H9 (cell line): ENCODE measurements at regions not wholly inside any gene's neighbourhood (a gene's known extent, or its start where the extent isn't known, plus 50 kb on each side); places are given as distances from the start of the nearest gene placed in this dataset.

Experiments
- DNase-seq: peaks from one replicate; pipeline ENCODE4 v3.0.0-alpha.2; 2017
- H2AFZ ChIP-seq: one replicate; pipeline ENCODE4 v1.6.1; 2013; ENCODE audit warnings: mild to moderate bottlenecking, low read length, control low read depth, moderate library complexity
- H2AK5ac ChIP-seq: 2 replicates; pipeline ENCODE4 v1.6.1; 2013; ENCODE audit warnings: low read length, control low read depth, mixed read lengths; ENCODE audit not compliant: insufficient read length
- H2BK120ac ChIP-seq: one replicate; pipeline ENCODE4 v1.6.1; 2013; ENCODE audit warnings: low read depth, mild to moderate bottlenecking, low read length, control low read depth, inconsistent platforms; ENCODE audit not compliant: poor library complexity, severe bottlenecking
- H2BK12ac ChIP-seq: 2 replicates; pipeline ENCODE4 v1.6.1; 2013; ENCODE audit warnings: low read length, control low read depth, mixed read lengths, low read depth; ENCODE audit not compliant: insufficient read length
- H2BK15ac ChIP-seq: 2 replicates; pipeline ENCODE4 v1.6.1; 2013; ENCODE audit warnings: low read depth, low read length, control low read depth
- H2BK20ac ChIP-seq: one replicate; pipeline ENCODE4 v1.6.1; 2013; ENCODE audit warnings: low read depth, mild to moderate bottlenecking, low read length, control low read depth, inconsistent platforms; ENCODE audit not compliant: poor library complexity, severe bottlenecking
- H2BK5ac ChIP-seq: 2 replicates; pipeline ENCODE4 v1.6.1; 2013; ENCODE audit warnings: low read length, control low read depth, mixed read lengths; ENCODE audit not compliant: insufficient read length
- H3K14ac ChIP-seq: 2 replicates; pipeline ENCODE4 v1.6.1; 2013; ENCODE audit warnings: low read length, control low read depth; ENCODE audit not compliant: insufficient read depth
- H3K18ac ChIP-seq: 2 replicates; pipeline ENCODE4 v1.6.1; 2013; ENCODE audit warnings: low read depth, mild to moderate bottlenecking, mixed read lengths, low read length, control low read depth; ENCODE audit not compliant: insufficient read length
- H3K23ac ChIP-seq: 2 replicates; pipeline ENCODE4 v1.6.1; 2013; ENCODE audit warnings: low read length, control low read depth, mixed read lengths, low read depth; ENCODE audit not compliant: insufficient read length
- H3K23me2 ChIP-seq: 2 replicates; pipeline ENCODE4 v1.6.1; 2013; ENCODE audit warnings: low read depth, mild to moderate bottlenecking, mixed read lengths, low read length, control low read depth; ENCODE audit not compliant: insufficient read length, poor library complexity, severe bottlenecking
- H3K27ac ChIP-seq: 2 replicates; pipeline ENCODE4 v1.5.1; 2013; ENCODE audit warnings: low read length, control low read depth, mixed read lengths, low read depth; ENCODE audit not compliant: insufficient read length
- H3K27me3 ChIP-seq: 2 replicates; pipeline ENCODE4 v1.6.1; 2013; ENCODE audit warnings: low read length, control low read depth, inconsistent platforms; ENCODE audit not compliant: insufficient read depth
- H3K4ac ChIP-seq: 2 replicates; pipeline ENCODE4 v1.6.1; 2013; ENCODE audit warnings: low read depth, mild to moderate bottlenecking, control low read depth, inconsistent platforms, low read length, moderate library complexity
- H3K4me1 ChIP-seq: 2 replicates; pipeline ENCODE4 v1.6.1; 2013; ENCODE audit warnings: low read length, control low read depth, inconsistent platforms; ENCODE audit not compliant: insufficient read depth
- H3K4me2 ChIP-seq: 2 replicates; pipeline ENCODE4 v1.6.1; 2013; ENCODE audit warnings: low read length, control low read depth, mixed read lengths; ENCODE audit not compliant: insufficient read length, insufficient read depth
- H3K56ac ChIP-seq: 2 replicates; pipeline ENCODE4 v1.6.1; 2013; ENCODE audit warnings: low read depth, mild to moderate bottlenecking, mixed read lengths, low read length, control low read depth; ENCODE audit not compliant: insufficient read length
- H3K79me1 ChIP-seq: 2 replicates; pipeline ENCODE4 v1.6.1; 2013; ENCODE audit warnings: low read depth, mild to moderate bottlenecking, moderate library complexity, low read length, control low read depth, inconsistent platforms; ENCODE audit not compliant: insufficient read depth, poor library complexity, severe bottlenecking
- H3K79me2 ChIP-seq: 2 replicates; pipeline ENCODE4 v1.6.1; 2013; ENCODE audit warnings: low read length, control low read depth, inconsistent platforms; ENCODE audit not compliant: insufficient read depth
- H3K9ac ChIP-seq: 2 replicates; pipeline ENCODE4 v1.6.1; 2013; ENCODE audit warnings: low read length, control low read depth, mixed read lengths; ENCODE audit not compliant: insufficient read length; ENCODE audit errors: extremely low read depth
- H3K9me3 ChIP-seq: one replicate; pipeline ENCODE4 v1.6.1; 2013; ENCODE audit warnings: low read depth, low read length, inconsistent platforms; ENCODE audit not compliant: control insufficient read depth
- H3T11ph ChIP-seq: one replicate; pipeline ENCODE4 v1.6.1; 2013; ENCODE audit warnings: mild to moderate bottlenecking, low read length, control low read depth, inconsistent platforms
- H4K20me1 ChIP-seq: one replicate; pipeline ENCODE4 v1.6.1; 2013; ENCODE audit not compliant: control insufficient read depth, insufficient read length, insufficient read depth
- H4K5ac ChIP-seq: 2 replicates; pipeline ENCODE4 v1.6.1; 2013; ENCODE audit warnings: low read depth, mild to moderate bottlenecking, mixed read lengths, low read length, control low read depth; ENCODE audit not compliant: insufficient read length
- H4K8ac ChIP-seq: replicated peaks from 2 replicates; pipeline ENCODE4 v1.6.1; 2013; ENCODE audit warnings: low read length, control low read depth, mixed read lengths, low read depth; ENCODE audit not compliant: insufficient read length
- H4K91ac ChIP-seq: 2 replicates; pipeline ENCODE4 v1.6.1; 2013; ENCODE audit warnings: low read depth, mild to moderate bottlenecking, moderate library complexity, mixed read lengths, low read length, control low read depth; ENCODE audit not compliant: insufficient read length
- H3K27ac Mint-ChIP-seq, 3 experiments: 2 replicates in 2 of 3; 3 replicates in 1 of 3; pipeline ENCODE4 v1.8.0; 2020 to 2021; ENCODE audit warnings: mixed read lengths in 3 of 3, mild to moderate bottlenecking in 1 of 3, moderate library complexity in 1 of 3
- H3K27me3 Mint-ChIP-seq: 2 replicates; pipeline ENCODE4 v1.8.0; 2021; ENCODE audit warnings: low read depth, mild to moderate bottlenecking, moderate library complexity, mixed read lengths
- H3K36me3 Mint-ChIP-seq, 3 experiments: 2 replicates in 2 of 3; 3 replicates in 1 of 3; pipeline ENCODE4 v1.8.0; 2020 to 2021; ENCODE audit warnings: low read depth in 3 of 3, mixed read lengths in 3 of 3; ENCODE audit not compliant: insufficient read depth in 1 of 3
- H3K4me1 Mint-ChIP-seq, 2 experiments: 2 replicates each; pipeline ENCODE4 v1.8.0; 2020; ENCODE audit warnings: mixed read lengths in 2 of 2
- H3K4me3 Mint-ChIP-seq, 2 experiments: 2 replicates in 1 of 2; 3 replicates in 1 of 2; pipeline ENCODE4 v1.8.0; 2020 to 2021; ENCODE audit warnings: mild to moderate bottlenecking in 2 of 2, mixed read lengths in 2 of 2, moderate library complexity in 1 of 2
- H3K9me3 Mint-ChIP-seq, 2 experiments: 2 replicates in 1 of 2; 3 replicates in 1 of 2; pipeline ENCODE4 v1.8.0; 2020; ENCODE audit warnings: mild to moderate bottlenecking in 2 of 2, mixed read lengths in 2 of 2, moderate library complexity in 1 of 2
- CTCF ChIP-seq: fragments of 200-600 bp; sonication (generic); conservative IDR thresholded peaks from 3 replicates; pipeline ENCODE4 v1.8.0; 2021; ENCODE audit warnings: antibody characterized with exemption, mild to moderate bottlenecking
- WGBS: extraction: QIAGEN DNeasy Blood & Tissue Kit; methylation state at CpG from one replicate; pipeline ENCODE4 v1.1.7; 2013; ENCODE audit warnings: missing lambda C conversion rate, low lambda C conversion rate, mixed read lengths; ENCODE audit not compliant: insufficient read length; ENCODE audit errors: extremely low coverage; 5-methylcytosine and 5-hydroxymethylcytosine counted together

DNA sequence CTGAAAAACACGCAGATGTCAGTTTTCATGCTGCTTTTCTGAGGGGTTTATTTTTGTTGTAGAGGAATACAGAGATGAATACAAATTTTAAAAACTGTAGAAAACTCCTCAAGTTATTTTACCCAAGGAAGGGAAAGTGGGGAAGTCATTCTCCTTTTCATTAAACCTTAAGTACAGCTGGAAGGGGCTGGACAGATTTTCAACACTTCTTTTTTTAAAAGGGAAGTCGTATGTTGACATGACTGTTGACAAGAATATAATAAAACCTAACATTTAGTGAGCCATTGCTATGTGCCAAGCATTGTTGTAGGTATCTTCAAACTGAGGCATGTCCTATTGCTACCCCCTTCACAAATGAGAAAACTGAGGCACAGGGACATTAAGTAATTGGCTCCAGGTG lies 235.7 kb upstream of the ELL2 start:
- no peak overlapping the region for H3K18ac ChIP-seq
- H3T11ph ChIP-seq = no peak overlapping the region
- no peak overlapping the region for H2BK5ac ChIP-seq
- H4K5ac ChIP-seq = no peak overlapping the region
- Mint-ChIP-seq H3K36me3 (no peaks in the 10 kb centered on the region), H3K4me1 (no peaks in the 10 kb centered on the region), H3K27me3 (no peaks in the 10 kb centered on the region), H3K9me3 (no peaks in the 10 kb centered on the region), H3K27ac (no peak overlapping the region), H3K4me3 (no peak overlapping the region)
- TF ChIP-seq CTCF = no peak
- H3K23me2 ChIP-seq = no peaks in the 10 kb centered on the region
- H2BK15ac ChIP-seq = no peak overlapping the region
- H4K91ac ChIP-seq = no peak overlapping the region
- no CpG with 5 or more reads among the region's 2 CpGs for WGBS
- no peaks in the 10 kb centered on the region for H3K79me1 ChIP-seq
- no peak overlapping the region for H3K4ac ChIP-seq
- no peak overlapping the region for H3K4me2 ChIP-seq
- no peak overlapping the region for H3K56ac ChIP-seq
- no peaks in the 10 kb centered on the region for H3K79me2 ChIP-seq
- no peak overlapping the region for H2BK12ac ChIP-seq
- H3K14ac ChIP-seq = no peak overlapping the region
- no peak overlapping the region for H3K27ac ChIP-seq
- no peak overlapping the region for H4K8ac ChIP-seq
- no peak overlapping the region for H3K23ac ChIP-seq
- no peak overlapping the region for H2AFZ ChIP-seq
- H3K9ac ChIP-seq = no peak overlapping the region
- no peaks in the 10 kb centered on the region for H4K20me1 ChIP-seq
- H3K27me3 ChIP-seq = no peaks in the 10 kb centered on the region
- no peak overlapping the region for H2BK20ac ChIP-seq
- H3K4me1 ChIP-seq = no peaks in the 10 kb centered on the region
- no peak overlapping the region for H2BK120ac ChIP-seq
- H3K9me3 ChIP-seq = no peaks in the 10 kb centered on the region
- DNase-seq = no peak
- H2AK5ac ChIP-seq = no peak overlapping the region
